ENCODE measurements at regions not wholly inside any gene's neighbourhood (a gene's known extent, or its start where the extent isn't known, plus 50 kb on each side); places are given as distances from the start of the nearest gene placed in this dataset.

GRCh38 chr5:121158451-121158850, 693.2 kb upstream of the FTMT start:
- no peak for TF ChIP-seq CTCF (IDR thresholded peaks at IDR 0.05)
- no peak for TF ChIP-seq EZH2 (IDR thresholded peaks at IDR 0.05; ENCODE audit: borderline replicate concordance, insufficient read depth, low read depth, low read length, poor library complexity, severe bottlenecking)

Data from B cell (primary cell).